ENCODE measurements at regions not wholly inside any gene's neighbourhood (a gene's known extent, or its start where the extent isn't known, plus 50 kb on each side); places are given as distances from the start of the nearest gene placed in this dataset.
A peak's percentile ranks its signal among the peaks of the same experiment; 100 is the strongest.
"Not testable (repeated sequence)": the region's sequence is repeated elsewhere in the genome, so short reads cannot be mapped to it uniquely, and the experiment has no call there.

DNA sequence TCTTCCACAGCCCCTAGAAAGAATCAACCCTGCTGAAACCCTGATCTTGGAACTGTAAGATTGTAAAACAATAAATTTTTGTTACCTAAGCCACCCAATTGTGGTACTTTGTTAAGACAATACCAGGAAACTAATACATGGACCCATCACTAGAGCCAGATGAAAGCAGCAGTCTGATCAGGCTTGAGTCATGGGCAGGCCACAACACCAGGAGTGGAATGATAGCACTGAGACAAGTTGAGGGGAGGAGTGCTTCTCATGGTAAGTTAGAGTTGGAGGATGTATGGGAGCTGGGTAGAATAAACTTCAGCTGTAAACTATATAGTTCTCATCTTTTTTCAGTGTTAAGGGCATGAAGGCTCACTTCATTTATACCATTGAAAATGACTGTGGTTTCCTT lies 164.4 kb upstream of the OR13F1 start:
- DNase-seq (no peak), ATAC-seq (no peak)
- H3K27me3 ChIP-seq (ENCODE audit: control insufficient read depth, insufficient read depth) = no peaks in the 10 kb centered on the region
- H3K4me1 ChIP-seq (ENCODE audit: control insufficient read depth, insufficient read depth, low read length) = no peaks in the 10 kb centered on the region
- H3K9me3 ChIP-seq (ENCODE audit: control insufficient read depth, low read length) = no peaks in the 10 kb centered on the region
- intact Hi-C loops (cut with DNase I) = no loop called here
- H3K27ac ChIP-seq (ENCODE audit: low read length) = no peak overlapping the region
- no peak overlapping the region for H3K4me3 ChIP-seq (ENCODE audit: low read length)

DNA sequence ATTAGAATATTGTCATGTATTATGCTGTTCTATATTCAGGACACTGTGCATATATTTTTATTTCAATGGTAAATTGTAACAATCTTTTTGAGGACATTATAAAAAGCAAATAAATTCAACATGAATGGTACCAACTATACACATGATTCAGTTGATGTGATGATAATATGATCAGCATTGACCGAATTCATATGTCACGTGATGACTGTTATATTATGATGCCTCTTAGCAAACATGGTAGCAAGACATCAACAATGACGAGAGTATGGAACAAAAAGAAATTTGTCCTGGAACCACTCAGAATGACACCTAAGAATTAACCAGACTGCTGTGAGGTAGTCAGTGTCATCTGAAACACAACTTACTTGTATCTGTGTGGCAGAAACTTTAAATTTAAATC lies 161.5 kb upstream of the OR13F1 start:
- H3K27me3 ChIP-seq (ENCODE audit: control insufficient read depth, insufficient read depth) = no peaks in the 10 kb centered on the region
- 91% methylated on average over 3 of the region's 3 CpGs for WGBS

GRCh38 chr9:104345061-104345460 lies 159.0 kb upstream of the OR13F1 start:
- intact Hi-C loops (cut with DNase I) = no loop called here
- Histone ChIP-seq H3K27ac (ENCODE audit: low read length) (no peak overlapping the region), H3K9me3 (ENCODE audit: control insufficient read depth, low read length) (no peaks in the 10 kb centered on the region), H3K4me3 (ENCODE audit: low read length) (no peak overlapping the region), H3K27me3 (ENCODE audit: control insufficient read depth, insufficient read depth) (no peaks in the 10 kb centered on the region), H3K4me1 (ENCODE audit: control insufficient read depth, insufficient read depth, low read length) (no peaks in the 10 kb centered on the region)
- 65% methylated on average over 3 of the region's 3 CpGs for WGBS
- ATAC-seq = no peak
- no peak for DNase-seq

More for the DNA sequence above, 161.5 kb upstream of the OR13F1 start:
- no peaks in the 10 kb centered on the region for H3K9me3 ChIP-seq (ENCODE audit: control insufficient read depth, low read length)
- DNase-seq (no peak), ATAC-seq (no peak)
- no peak overlapping the region for H3K4me3 ChIP-seq (ENCODE audit: low read length)
- H3K4me1 ChIP-seq (ENCODE audit: control insufficient read depth, insufficient read depth, low read length) = no peaks in the 10 kb centered on the region
- intact Hi-C loops (cut with DNase I) = no loop called here
- no peak overlapping the region for H3K27ac ChIP-seq (ENCODE audit: low read length)

- 60% methylated on average over 5 of the region's 5 CpGs for WGBS
- no peak for DNase-seq
- H3K4me1 ChIP-seq (ENCODE audit: control insufficient read depth, insufficient read depth, low read length) = no peaks in the 10 kb centered on the region
Measured at GRCh38 chr9:104350541-104350940, 153.5 kb upstream of the OR13F1 start.

GRCh38 chr9:104351726-104352125 lies 152.3 kb upstream of the OR13F1 start:
- Histone ChIP-seq H3K9me3 (ENCODE audit: control insufficient read depth, low read length) (no peaks in the 10 kb centered on the region), H3K4me1 (ENCODE audit: control insufficient read depth, insufficient read depth, low read length) (no peaks in the 10 kb centered on the region), H3K27me3 (ENCODE audit: control insufficient read depth, insufficient read depth) (no peaks in the 10 kb centered on the region), H3K4me3 (ENCODE audit: low read length) (no peak overlapping the region), H3K27ac (ENCODE audit: low read length) (no peak overlapping the region)
- DNase-seq (no peak), ATAC-seq (no peak)
- intact Hi-C loops (cut with DNase I) = no loop called here
- 86% methylated on average over 3 of the region's 3 CpGs for WGBS

More at GRCh38 chr9:104350541-104350940, 153.5 kb upstream of the OR13F1 start:
- no peak for ATAC-seq
- Histone ChIP-seq H3K9me3 (ENCODE audit: control insufficient read depth, low read length) (no peaks in the 10 kb centered on the region), H3K4me3 (ENCODE audit: low read length) (no peak overlapping the region), H3K27me3 (ENCODE audit: control insufficient read depth, insufficient read depth) (no peaks in the 10 kb centered on the region), H3K27ac (ENCODE audit: low read length) (no peak overlapping the region)
- intact Hi-C loops (cut with DNase I) = no loop called here

GRCh38 chr9:104361207-104361606 lies 142.9 kb upstream of the OR13F1 start:
- DNase-seq (peak in 1 of 3 donors; percentile 57), ATAC-seq (no peak)
- 74% methylated on average over 11 of the region's 11 CpGs for WGBS
- H3K4me1 ChIP-seq (ENCODE audit: control insufficient read depth, insufficient read depth, low read length) = no peaks in the 10 kb centered on the region
- no peak overlapping the region for H3K27ac ChIP-seq (ENCODE audit: low read length)
- intact Hi-C loops (cut with DNase I) = no loop called here
- no peak overlapping the region for H3K4me3 ChIP-seq (ENCODE audit: low read length)
- H3K9me3 ChIP-seq (ENCODE audit: control insufficient read depth, low read length) = no peaks in the 10 kb centered on the region
- H3K27me3 ChIP-seq (ENCODE audit: control insufficient read depth, insufficient read depth) = no peaks in the 10 kb centered on the region

DNA sequence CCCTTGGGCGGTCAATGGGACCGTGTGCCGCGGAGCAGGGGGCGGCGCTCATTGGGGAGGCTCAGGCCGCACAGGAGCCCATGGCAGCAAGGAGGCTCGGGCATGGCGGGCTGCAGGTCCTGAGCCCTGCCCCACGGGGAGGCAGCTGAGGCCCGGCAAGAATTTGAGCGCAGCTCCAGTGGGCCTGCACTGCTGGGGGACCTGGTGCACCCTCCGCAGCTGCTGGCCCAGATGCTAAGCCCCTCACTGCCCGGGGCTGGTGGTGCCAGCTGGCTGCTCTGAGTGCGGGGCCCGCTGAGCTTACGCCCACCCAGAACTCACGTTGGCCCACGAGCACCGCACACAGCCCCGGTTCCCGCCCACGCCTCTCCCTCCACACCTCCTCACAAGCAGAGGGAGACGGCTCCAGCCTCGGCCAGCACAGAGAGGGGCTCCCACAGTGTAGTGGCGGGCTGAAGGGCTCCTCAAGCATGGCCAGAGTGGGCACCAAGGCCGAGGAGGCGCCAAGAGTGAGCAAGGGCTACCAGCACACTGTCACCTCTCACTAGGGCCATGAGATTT lies 141.1 kb upstream of the OR13F1 start:
- intact Hi-C loops (cut with DNase I) = no loop called here
- H3K9me3 ChIP-seq (ENCODE audit: control insufficient read depth, low read length) = no peaks in the 10 kb centered on the region
- no peaks in the 10 kb centered on the region for H3K4me1 ChIP-seq (ENCODE audit: control insufficient read depth, insufficient read depth, low read length)
- ATAC-seq = no peak
- 93% methylated on average over 28 of the region's 28 CpGs for WGBS
- DNase-seq = peak in 2 of 3 donors; percentile 20 to 32
- H3K4me3 ChIP-seq (ENCODE audit: low read length) = no peak overlapping the region
- H3K27ac ChIP-seq (ENCODE audit: low read length) = no peak overlapping the region
- no peaks in the 10 kb centered on the region for H3K27me3 ChIP-seq (ENCODE audit: control insufficient read depth, insufficient read depth)

DNA sequence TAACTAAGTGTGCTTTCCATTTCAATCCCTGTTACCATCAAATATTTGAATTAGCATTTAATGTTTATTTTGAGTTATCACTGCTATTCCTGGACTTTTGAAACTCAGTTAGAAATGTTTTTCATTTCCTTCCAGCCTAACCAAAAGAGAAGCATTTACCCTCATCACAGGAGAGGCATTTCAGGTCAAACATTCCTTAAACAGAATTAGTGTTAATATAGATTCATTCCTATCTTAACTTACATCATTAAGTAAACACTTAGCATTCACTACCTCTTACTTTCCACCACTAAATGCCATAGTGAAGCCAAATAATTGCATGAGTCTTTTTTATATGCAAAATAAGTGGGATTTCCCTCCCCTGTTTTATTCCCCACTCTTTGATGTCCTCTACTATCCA lies 136.6 kb upstream of the OR13F1 start:
- H3K4me1 ChIP-seq (ENCODE audit: control insufficient read depth, insufficient read depth, low read length) = no peaks in the 10 kb centered on the region
- H3K27me3 ChIP-seq (ENCODE audit: control insufficient read depth, insufficient read depth) = no peaks in the 10 kb centered on the region
- no peak overlapping the region for H3K27ac ChIP-seq (ENCODE audit: low read length)
- intact Hi-C loops (cut with DNase I) = no loop called here
- ATAC-seq (no peak), DNase-seq (no peak)
- H3K4me3 ChIP-seq (ENCODE audit: low read length) = no peak overlapping the region
- H3K9me3 ChIP-seq (ENCODE audit: control insufficient read depth, low read length) = no peaks in the 10 kb centered on the region

- H3K9me3 ChIP-seq (ENCODE audit: control insufficient read depth, low read length); DNase-seq; H3K27me3 ChIP-seq (ENCODE audit: control insufficient read depth, insufficient read depth); ATAC-seq; H3K4me1 ChIP-seq (ENCODE audit: control insufficient read depth, insufficient read depth, low read length); H3K27ac ChIP-seq (ENCODE audit: low read length); intact Hi-C loops (cut with DNase I); H3K4me3 ChIP-seq (ENCODE audit: low read length): not testable (repeated sequence)
- 98% methylated on average over 3 of the region's 3 CpGs for WGBS
Measured at GRCh38 chr9:104368318-104368717, 135.7 kb upstream of the OR13F1 start.

GRCh38 chr9:104374711-104375110 lies 129.4 kb upstream of the OR13F1 start:
- ATAC-seq (peak; percentile 68 to 78), DNase-seq (peak; percentile 20 to 65 (median 63))
- H3K27me3 ChIP-seq (ENCODE audit: control insufficient read depth, insufficient read depth) = no peaks in the 10 kb centered on the region
- intact Hi-C loops (cut with DNase I) = no loop called here
- no peak overlapping the region for H3K4me3 ChIP-seq (ENCODE audit: low read length)
- WGBS = 62% methylated on average over 3 of the region's 3 CpGs
- no peaks in the 10 kb centered on the region for H3K4me1 ChIP-seq (ENCODE audit: control insufficient read depth, insufficient read depth, low read length)
- no peaks in the 10 kb centered on the region for H3K9me3 ChIP-seq (ENCODE audit: control insufficient read depth, low read length)
- H3K27ac ChIP-seq (ENCODE audit: low read length) = no peak overlapping the region

GRCh38 chr9:104386013-104386412 lies 118.0 kb upstream of the OR13F1 start:
- H3K27ac ChIP-seq (ENCODE audit: low read length) = no peak overlapping the region
- 50% methylated on average over 2 of the region's 2 CpGs for WGBS
- H3K27me3 ChIP-seq (ENCODE audit: control insufficient read depth, insufficient read depth) = no peaks in the 10 kb centered on the region
- intact Hi-C loops (cut with DNase I) = loop anchor here in 2 of 4 donors (5.0 to 10.0 kb wide), 3 partner anchors 201 to 359 kb away; no protein-coding TSS in a partner anchor
- H3K4me1 ChIP-seq (ENCODE audit: control insufficient read depth, insufficient read depth, low read length) = peaks cover 3% of the 10 kb centered on the region
- DNase-seq (no peak), ATAC-seq (no peak)
- no peak overlapping the region for H3K4me3 ChIP-seq (ENCODE audit: low read length)
- H3K9me3 ChIP-seq (ENCODE audit: control insufficient read depth, low read length) = no peaks in the 10 kb centered on the region

Measured in right cardiac atrium (tissue), 5 donors.